ENCODE measurements at regions not wholly inside any gene's neighbourhood (a gene's known extent, or its start where the extent isn't known, plus 50 kb on each side); places are given as distances from the start of the nearest gene placed in this dataset.

GRCh38 chr5:119897537-119898370, 268.4 kb downstream of the FAM170A start:
- TF ChIP-seq SIN3A (IDR thresholded peaks at IDR 0.05; ENCODE audit: borderline replicate concordance in 2 of 2, control insufficient read depth in 1 of 2, low read depth in 2 of 2, low read length in 2 of 2) (no peak), BCL6 (CRISPR knock-in tag; IDR thresholded peaks at IDR 0.05) (no peak), FOXP4 (CRISPR knock-in tag; IDR thresholded peaks at IDR 0.05; ENCODE audit: borderline replicate concordance) (no peak), NBN (IDR thresholded peaks at IDR 0.05; ENCODE audit: low read depth) (no peak), CTCF (IDR thresholded peaks at IDR 0.05 in 2 of 3, conservative IDR thresholded peaks at IDR 0.05 in 1 of 3; ENCODE audit: insufficient read depth in 2 of 3, low read depth in 1 of 3, low read length in 3 of 3) (no peak), CHD1 (IDR thresholded peaks at IDR 0.05; ENCODE audit: low read length) (no peak), ZNF707 (CRISPR knock-in tag; conservative IDR thresholded peaks at IDR 0.05) (no peak), NFRKB (IDR thresholded peaks at IDR 0.05; ENCODE audit: low read depth) (no peak), TAF1 (IDR thresholded peaks at IDR 0.05; ENCODE audit: control insufficient read depth, extremely low read depth, insufficient read depth, low read length, severe bottlenecking) (no peak)

All from K562 (cell line).